ENCODE measurements at regions not wholly inside any gene's neighbourhood (a gene's known extent, or its start where the extent isn't known, plus 50 kb on each side); places are given as distances from the start of the nearest gene placed in this dataset.
"Not testable (repeated sequence)": the region's sequence is repeated elsewhere in the genome, so short reads cannot be mapped to it uniquely, and the experiment has no call there.

DNA sequence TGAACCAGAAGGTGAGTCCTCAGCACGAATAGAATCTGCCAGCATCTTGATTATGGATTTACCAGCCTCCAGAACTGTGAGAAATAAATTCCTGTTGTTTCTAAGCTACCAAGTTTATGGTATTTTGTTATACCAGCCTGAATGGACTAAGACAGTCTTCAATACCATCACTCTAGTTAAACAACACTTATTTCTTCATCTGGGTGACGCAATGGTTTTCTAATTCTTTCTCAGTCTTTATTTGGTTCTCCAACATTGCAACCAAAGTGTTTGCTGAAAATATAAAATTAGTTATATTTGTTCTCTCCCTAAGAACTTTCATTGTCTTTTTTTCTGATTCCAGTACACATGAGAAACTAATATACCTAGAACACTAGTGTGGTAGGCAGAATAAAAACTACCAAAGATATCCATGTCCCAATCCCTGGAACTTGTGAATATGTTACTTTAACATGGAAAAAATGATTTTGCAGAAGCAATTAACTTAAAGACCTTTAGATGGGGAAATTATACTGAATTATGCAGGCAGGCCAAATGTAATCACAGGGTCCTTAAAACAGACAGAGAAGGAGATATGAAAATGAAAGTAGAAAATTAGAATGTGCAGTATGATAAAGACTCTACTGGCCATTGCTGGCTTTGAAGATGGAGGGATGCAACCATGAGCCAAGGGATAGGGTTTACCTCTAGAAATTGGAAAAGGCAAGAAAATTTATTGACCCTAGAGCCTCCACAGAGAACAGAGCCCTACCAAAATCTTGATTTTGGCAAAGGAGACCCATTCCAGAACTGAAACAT lies 1115.1 kb downstream of the PLA2G4A start:
- Histone ChIP-seq H3K9ac (ENCODE audit: low read length) (no peak overlapping the region), H3K4me3 (ENCODE audit: low read length) (no peak overlapping the region), H3K27me3 (ENCODE audit: insufficient read depth, low read length, poor library complexity) (no peaks in the 10 kb centered on the region), H3K27ac (ENCODE audit: low read depth, low read length) (no peak overlapping the region), H2BK5ac (ENCODE audit: low read length) (no peak overlapping the region), H2BK120ac (ENCODE audit: low read depth, low read length) (no peak overlapping the region), H2AK5ac (ENCODE audit: low read length) (no peak overlapping the region), H3K18ac (ENCODE audit: low read length) (no peak overlapping the region), H4K8ac (ENCODE audit: low read depth, low read length) (no peak overlapping the region), H3K4ac (ENCODE audit: low read depth, low read length) (no peak overlapping the region), H3K23ac (ENCODE audit: low read length) (no peak overlapping the region), H3K4me2 (ENCODE audit: low read length) (no peak overlapping the region), H3K56ac (ENCODE audit: low read length) (no peak overlapping the region), H2BK15ac (replicated peaks; ENCODE audit: low read depth) (no peak overlapping the region), H3K4me1 (ENCODE audit: control insufficient read depth, low read depth, low read length) (no peaks in the 10 kb centered on the region), H3K79me2 (ENCODE audit: control insufficient read depth, insufficient read depth, low read length) (no peaks in the 10 kb centered on the region), H3K36me3 (ENCODE audit: control insufficient read depth, insufficient read depth, low read length) (no peaks in the 10 kb centered on the region), H3K79me1 (ENCODE audit: low read length) (no peaks in the 10 kb centered on the region), H4K5ac (ENCODE audit: low read length) (no peak overlapping the region)
- no CpG with 5 or more reads among the region's 2 CpGs for WGBS (ENCODE audit: extremely low coverage, insufficient coverage, low lambda C conversion rate)
- no peak for DNase-seq

DNA sequence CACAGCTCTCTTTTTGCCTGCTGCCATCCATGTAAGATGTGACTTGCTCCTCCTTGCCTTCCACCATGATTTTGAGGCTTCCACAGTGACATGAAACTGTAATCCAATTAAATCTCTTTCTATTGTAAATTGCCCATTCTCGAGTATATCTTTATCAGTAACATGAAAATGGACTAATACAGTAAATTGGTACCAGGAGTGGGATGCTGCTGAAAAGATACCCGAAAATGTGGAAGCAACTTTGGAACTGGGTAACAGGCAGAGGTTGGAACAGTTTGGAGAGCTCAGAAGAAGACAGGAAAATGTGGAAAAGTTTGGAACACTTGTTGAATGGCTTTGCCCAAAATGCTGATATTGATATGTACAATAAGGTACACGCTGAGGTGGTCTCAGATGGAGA lies 1117.9 kb downstream of the PLA2G4A start:
- not testable (repeated sequence) for H3K4ac ChIP-seq (ENCODE audit: low read depth, low read length); H2BK5ac ChIP-seq (ENCODE audit: low read length); H3K4me2 ChIP-seq (ENCODE audit: low read length); H3K56ac ChIP-seq (ENCODE audit: low read length); H3K27me3 ChIP-seq (ENCODE audit: insufficient read depth, low read length, poor library complexity); H3K18ac ChIP-seq (ENCODE audit: low read length); H3K9ac ChIP-seq (ENCODE audit: low read length); H3K23ac ChIP-seq (ENCODE audit: low read length); H3K79me1 ChIP-seq (ENCODE audit: low read length); H3K36me3 ChIP-seq (ENCODE audit: control insufficient read depth, insufficient read depth, low read length); H3K79me2 ChIP-seq (ENCODE audit: control insufficient read depth, insufficient read depth, low read length); H2AK5ac ChIP-seq (ENCODE audit: low read length); H3K27ac ChIP-seq (ENCODE audit: low read depth, low read length); H4K8ac ChIP-seq (ENCODE audit: low read depth, low read length); H3K4me3 ChIP-seq (ENCODE audit: low read length); H2BK120ac ChIP-seq (ENCODE audit: low read depth, low read length); H4K5ac ChIP-seq (ENCODE audit: low read length); H2BK15ac ChIP-seq (replicated peaks; ENCODE audit: low read depth); H3K4me1 ChIP-seq (ENCODE audit: control insufficient read depth, low read depth, low read length); DNase-seq
- no CpG with 5 or more reads among the region's 3 CpGs for WGBS (ENCODE audit: extremely low coverage, insufficient coverage, low lambda C conversion rate)

DNA sequence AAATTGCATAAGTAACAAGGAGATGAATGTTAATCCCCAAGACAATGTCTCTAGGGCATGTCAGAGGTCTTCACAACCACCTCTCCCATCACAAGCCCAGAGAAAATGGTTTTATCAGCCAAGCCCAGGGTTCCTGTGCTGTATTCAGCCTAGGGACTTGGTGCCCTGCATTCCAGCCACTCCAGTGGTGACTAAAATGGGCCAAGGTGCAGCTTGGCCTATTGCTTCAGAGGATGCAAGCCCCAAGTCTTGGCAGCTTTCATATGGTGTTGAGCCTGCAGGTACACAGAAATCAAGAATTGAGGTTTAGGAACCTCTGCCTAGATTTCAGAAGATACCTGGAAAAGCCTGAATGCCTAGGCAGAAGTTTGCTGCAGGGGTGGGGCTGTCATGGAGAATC lies 1118.6 kb downstream of the PLA2G4A start:
- no peak overlapping the region for H3K4me3 ChIP-seq (ENCODE audit: low read length)
- no peak overlapping the region for H3K4me2 ChIP-seq (ENCODE audit: low read length)
- H3K56ac ChIP-seq (ENCODE audit: low read length), result no peak overlapping the region
- H3K4me1 ChIP-seq (ENCODE audit: control insufficient read depth, low read depth, low read length), result no peaks in the 10 kb centered on the region
- H3K18ac ChIP-seq (ENCODE audit: low read length), result no peak overlapping the region
- H3K79me1 ChIP-seq (ENCODE audit: low read length), result no peaks in the 10 kb centered on the region
- H4K8ac ChIP-seq (ENCODE audit: low read depth, low read length), result no peak overlapping the region
- H3K36me3 ChIP-seq (ENCODE audit: control insufficient read depth, insufficient read depth, low read length), result no peaks in the 10 kb centered on the region
- H3K9ac ChIP-seq (ENCODE audit: low read length), result no peak overlapping the region
- no peak overlapping the region for H2BK15ac ChIP-seq (replicated peaks; ENCODE audit: low read depth)
- H4K5ac ChIP-seq (ENCODE audit: low read length), result no peak overlapping the region
- H3K23ac ChIP-seq (ENCODE audit: low read length), result no peak overlapping the region
- no peak for DNase-seq
- H2BK5ac ChIP-seq (ENCODE audit: low read length), result no peak overlapping the region
- H2AK5ac ChIP-seq (ENCODE audit: low read length), result no peak overlapping the region
- H3K27me3 ChIP-seq (ENCODE audit: insufficient read depth, low read length, poor library complexity), result no peaks in the 10 kb centered on the region
- H2BK120ac ChIP-seq (ENCODE audit: low read depth, low read length), result no peak overlapping the region
- no peak overlapping the region for H3K27ac ChIP-seq (ENCODE audit: low read depth, low read length)
- no peak overlapping the region for H3K4ac ChIP-seq (ENCODE audit: low read depth, low read length)
- no peaks in the 10 kb centered on the region for H3K79me2 ChIP-seq (ENCODE audit: control insufficient read depth, insufficient read depth, low read length)

DNA sequence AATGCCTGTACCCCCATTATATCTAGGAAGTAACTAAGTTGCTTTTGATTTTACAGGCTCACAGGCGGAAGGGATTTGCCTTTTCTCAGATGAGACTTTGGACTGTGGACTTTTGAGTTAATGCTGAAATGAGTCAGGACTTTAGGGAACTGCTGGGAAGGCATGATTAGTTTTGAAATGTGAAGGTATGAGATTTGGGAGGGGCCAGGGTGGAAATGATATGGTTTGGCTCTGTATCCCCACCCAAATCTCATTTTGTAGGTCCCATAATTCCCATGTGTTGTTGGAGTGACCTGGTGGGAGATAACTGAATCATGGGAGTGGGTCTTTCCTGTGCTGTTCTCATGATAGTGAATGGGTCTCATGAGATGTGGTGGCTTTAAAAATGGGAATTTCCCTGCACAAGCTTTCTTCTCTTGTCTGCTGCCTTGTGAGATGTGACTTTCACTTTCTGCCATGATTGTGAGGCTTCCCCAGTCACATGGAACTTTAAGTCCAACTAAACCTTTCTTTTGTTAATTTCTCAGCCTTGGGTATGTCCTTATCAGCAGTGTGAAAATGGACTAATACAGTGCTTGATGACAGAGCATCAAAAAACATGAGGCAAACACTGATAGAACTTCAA lies 1119.5 kb downstream of the PLA2G4A start:
- H3K4me1 ChIP-seq (ENCODE audit: control insufficient read depth, low read depth, low read length), result no peaks in the 10 kb centered on the region
- H3K4me2 ChIP-seq (ENCODE audit: low read length), result no peak overlapping the region
- no peak overlapping the region for H3K23ac ChIP-seq (ENCODE audit: low read length)
- no peak overlapping the region for H2BK5ac ChIP-seq (ENCODE audit: low read length)
- no peak overlapping the region for H3K4me3 ChIP-seq (ENCODE audit: low read length)
- DNase-seq, result no peak
- no peak overlapping the region for H3K18ac ChIP-seq (ENCODE audit: low read length)
- H3K36me3 ChIP-seq (ENCODE audit: control insufficient read depth, insufficient read depth, low read length), result no peaks in the 10 kb centered on the region
- H4K8ac ChIP-seq (ENCODE audit: low read depth, low read length), result no peak overlapping the region
- WGBS (ENCODE audit: extremely low coverage, insufficient coverage, low lambda C conversion rate), result no CpG with 5 or more reads among the region's 1 CpG
- H3K56ac ChIP-seq (ENCODE audit: low read length), result no peak overlapping the region
- H2BK15ac ChIP-seq (replicated peaks; ENCODE audit: low read depth), result no peak overlapping the region
- H2BK120ac ChIP-seq (ENCODE audit: low read depth, low read length), result no peak overlapping the region
- H4K5ac ChIP-seq (ENCODE audit: low read length), result no peak overlapping the region
- no peak overlapping the region for H2AK5ac ChIP-seq (ENCODE audit: low read length)
- no peak overlapping the region for H3K27ac ChIP-seq (ENCODE audit: low read depth, low read length)
- H3K79me2 ChIP-seq (ENCODE audit: control insufficient read depth, insufficient read depth, low read length), result no peaks in the 10 kb centered on the region
- no peaks in the 10 kb centered on the region for H3K27me3 ChIP-seq (ENCODE audit: insufficient read depth, low read length, poor library complexity)
- H3K79me1 ChIP-seq (ENCODE audit: low read length), result no peaks in the 10 kb centered on the region
- no peak overlapping the region for H3K4ac ChIP-seq (ENCODE audit: low read depth, low read length)
- H3K9ac ChIP-seq (ENCODE audit: low read length), result no peak overlapping the region

DNA sequence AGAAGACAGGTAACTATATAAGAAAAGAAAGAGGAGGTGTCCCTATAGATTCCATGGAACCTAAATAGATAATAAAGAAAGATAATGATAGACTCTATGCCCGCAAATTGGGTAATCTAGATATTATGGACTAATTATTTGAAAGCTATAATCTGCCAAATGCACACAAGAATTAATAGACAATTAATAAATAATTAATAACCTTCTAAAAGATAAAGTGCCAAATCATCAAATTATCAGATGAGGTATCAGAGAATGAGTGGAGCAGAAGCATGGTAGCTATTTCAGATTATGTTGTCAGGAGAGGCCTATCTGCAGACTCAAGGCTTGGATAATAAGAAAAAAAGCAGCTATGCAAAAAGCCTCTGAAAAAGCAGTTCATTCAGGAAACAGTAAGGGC lies 1120.8 kb downstream of the PLA2G4A start:
- Histone ChIP-seq H3K27me3 (ENCODE audit: insufficient read depth, low read length, poor library complexity) (no peaks in the 10 kb centered on the region), H2BK15ac (replicated peaks; ENCODE audit: low read depth) (no peak overlapping the region), H4K8ac (ENCODE audit: low read depth, low read length) (no peak overlapping the region), H3K79me1 (ENCODE audit: low read length) (no peaks in the 10 kb centered on the region), H2AK5ac (ENCODE audit: low read length) (no peak overlapping the region), H3K27ac (ENCODE audit: low read depth, low read length) (no peak overlapping the region), H3K4ac (ENCODE audit: low read depth, low read length) (no peak overlapping the region), H4K5ac (ENCODE audit: low read length) (no peak overlapping the region), H3K18ac (ENCODE audit: low read length) (no peak overlapping the region), H3K4me3 (ENCODE audit: low read length) (no peak overlapping the region), H2BK120ac (ENCODE audit: low read depth, low read length) (no peak overlapping the region), H3K9ac (ENCODE audit: low read length) (no peak overlapping the region), H3K4me1 (ENCODE audit: control insufficient read depth, low read depth, low read length) (no peaks in the 10 kb centered on the region), H3K23ac (ENCODE audit: low read length) (no peak overlapping the region), H3K79me2 (ENCODE audit: control insufficient read depth, insufficient read depth, low read length) (no peaks in the 10 kb centered on the region), H3K4me2 (ENCODE audit: low read length) (no peak overlapping the region), H3K36me3 (ENCODE audit: control insufficient read depth, insufficient read depth, low read length) (no peaks in the 10 kb centered on the region), H3K56ac (ENCODE audit: low read length) (no peak overlapping the region), H2BK5ac (ENCODE audit: low read length) (no peak overlapping the region)
- no peak for DNase-seq
- no CpG with 5 or more reads among the region's 1 CpG for WGBS (ENCODE audit: extremely low coverage, insufficient coverage, low lambda C conversion rate)

DNA sequence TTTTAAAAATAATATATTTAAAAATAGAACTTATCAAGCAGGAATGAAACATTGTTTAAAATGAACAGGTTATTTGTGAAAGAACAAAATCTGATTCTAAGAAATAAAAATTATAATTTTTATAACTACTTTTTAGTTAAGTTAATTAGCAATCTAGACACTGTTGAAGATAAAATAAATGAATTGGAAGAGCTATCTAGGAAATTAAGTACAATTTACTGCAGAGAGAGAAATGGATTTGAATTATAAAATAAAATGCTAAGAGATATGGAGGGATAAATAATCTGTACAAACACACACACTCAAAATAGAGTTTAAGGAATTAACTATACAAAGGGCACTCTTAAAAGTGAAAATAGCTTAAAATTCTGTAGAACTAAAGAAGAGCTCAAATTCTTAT lies 1123.1 kb downstream of the PLA2G4A start:
- Histone ChIP-seq H4K5ac (ENCODE audit: low read length) (no peak overlapping the region), H2AK5ac (ENCODE audit: low read length) (no peak overlapping the region), H3K23ac (ENCODE audit: low read length) (no peak overlapping the region), H3K4me3 (ENCODE audit: low read length) (no peak overlapping the region), H3K36me3 (ENCODE audit: control insufficient read depth, insufficient read depth, low read length) (no peaks in the 10 kb centered on the region), H3K9ac (ENCODE audit: low read length) (no peak overlapping the region), H2BK5ac (ENCODE audit: low read length) (no peak overlapping the region), H3K4ac (ENCODE audit: low read depth, low read length) (no peak overlapping the region), H2BK120ac (ENCODE audit: low read depth, low read length) (no peak overlapping the region), H3K79me1 (ENCODE audit: low read length) (no peaks in the 10 kb centered on the region), H3K18ac (ENCODE audit: low read length) (no peak overlapping the region), H3K56ac (ENCODE audit: low read length) (no peak overlapping the region), H2BK15ac (replicated peaks; ENCODE audit: low read depth) (no peak overlapping the region), H3K79me2 (ENCODE audit: control insufficient read depth, insufficient read depth, low read length) (no peaks in the 10 kb centered on the region), H3K27me3 (ENCODE audit: insufficient read depth, low read length, poor library complexity) (no peaks in the 10 kb centered on the region), H3K4me2 (ENCODE audit: low read length) (no peak overlapping the region), H3K4me1 (ENCODE audit: control insufficient read depth, low read depth, low read length) (no peaks in the 10 kb centered on the region), H3K27ac (ENCODE audit: low read depth, low read length) (no peak overlapping the region), H4K8ac (ENCODE audit: low read depth, low read length) (no peak overlapping the region)
- no peak for DNase-seq
